SK-N-SH treated with all-trans-retinoic acid at 6 μM for 48 hours (cell line): ENCODE measurements at regions not wholly inside any gene's neighbourhood (a gene's known extent, or its start where the extent isn't known, plus 50 kb on each side); places are given as distances from the start of the nearest gene placed in this dataset.
"Not testable (repeated sequence)": the region's sequence is repeated elsewhere in the genome, so short reads cannot be mapped to it uniquely, and the experiment has no call there.

Experiments
- ARNTL ChIP-seq: fragments of 450-650 bp; formaldehyde crosslinking; IDR thresholded peaks from 2 replicates; pipeline ENCODE4 v1.5.0; 2020; ENCODE audit warnings: low read depth, mild to moderate bottlenecking, moderate library complexity, borderline replicate concordance
- CREB5 ChIP-seq: fragments of 250-450 bp; sonication (Bioruptor Pico); IDR thresholded peaks from 2 replicates; pipeline ENCODE4 v1.5.1; 2020; ENCODE audit warnings: low read depth, mild to moderate bottlenecking, moderate library complexity
- ESRRG ChIP-seq: fragments of 250-450 bp; sonication (Bioruptor Pico); IDR thresholded peaks from 2 replicates; pipeline ENCODE4 v1.6.1; 2021; ENCODE audit warnings: mild to moderate bottlenecking
- GLIS3 ChIP-seq: fragments of 250-450 bp; sonication (Bioruptor Pico); IDR thresholded peaks from 2 replicates; pipeline ENCODE4 v1.5.0; 2020; ENCODE audit warnings: mild to moderate bottlenecking, moderate library complexity
- POU6F1 ChIP-seq: fragments of 250-450 bp; sonication (Bioruptor Pico); IDR thresholded peaks from 2 replicates; pipeline ENCODE4 v1.8.0; 2021; ENCODE audit warnings: low read depth, mild to moderate bottlenecking, moderate library complexity, borderline replicate concordance
- SNAI2 ChIP-seq: fragments of 250-450 bp; sonication (Bioruptor Pico); IDR thresholded peaks from 2 replicates; pipeline ENCODE4 v1.5.0; 2020; ENCODE audit warnings: mild to moderate bottlenecking, moderate library complexity
- ZFP3 ChIP-seq: fragments of 250-450 bp; sonication (Bioruptor Pico); IDR thresholded peaks from 2 replicates; pipeline ENCODE4 v1.5.0; 2020; ENCODE audit warnings: mild to moderate bottlenecking, moderate library complexity
- ZFP30 ChIP-seq: fragments of 450-650 bp; formaldehyde crosslinking; IDR thresholded peaks from 2 replicates; pipeline ENCODE4 v1.5.0; 2022; ENCODE audit warnings: mild to moderate bottlenecking, moderate library complexity

GRCh38 chr12:86555491-86555890, 299.3 kb upstream of the MGAT4C start:
- not testable (repeated sequence) for TF ChIP-seq ZFP30 (CRISPR knock-in tag); ARNTL (CRISPR knock-in tag); GLIS3 (CRISPR knock-in tag); ZFP3; POU6F1 (CRISPR knock-in tag); CREB5; ESRRG (CRISPR knock-in tag); SNAI2 (CRISPR knock-in tag)
